Adrenal gland (tissue), 5 donors: ENCODE measurements at regions not wholly inside any gene's neighbourhood (a gene's known extent, or its start where the extent isn't known, plus 50 kb on each side); places are given as distances from the start of the nearest gene placed in this dataset.

Source experiments
- CTCF ChIP-seq, 6 experiments: fragments of 450-650 bp in 4 of 6; fragments of 200-600 bp in 2 of 6; sonication (generic) in 1 of 6; IDR thresholded peaks; 1 replicate in 5 of 6; 2 replicates in 1 of 6; pipeline versions ENCODE4 v1.5.1 to v1.8.0; 2016 to 2021; ENCODE audit warnings: antibody characterized with exemption in 6 of 6, mild to moderate bottlenecking in 2 of 6, moderate library complexity in 1 of 6
- POLR2A ChIP-seq, 2 donors: fragments of 450-650 bp; IDR thresholded peaks; one replicate each; pipeline ENCODE4 v1.6.1; 2017; ENCODE audit warnings: antibody characterized with exemption in 2 of 2, mild to moderate bottlenecking in 2 of 2, moderate library complexity in 1 of 2
- donor health status: DM: no; HTN: no; CAD: no.

DNA sequence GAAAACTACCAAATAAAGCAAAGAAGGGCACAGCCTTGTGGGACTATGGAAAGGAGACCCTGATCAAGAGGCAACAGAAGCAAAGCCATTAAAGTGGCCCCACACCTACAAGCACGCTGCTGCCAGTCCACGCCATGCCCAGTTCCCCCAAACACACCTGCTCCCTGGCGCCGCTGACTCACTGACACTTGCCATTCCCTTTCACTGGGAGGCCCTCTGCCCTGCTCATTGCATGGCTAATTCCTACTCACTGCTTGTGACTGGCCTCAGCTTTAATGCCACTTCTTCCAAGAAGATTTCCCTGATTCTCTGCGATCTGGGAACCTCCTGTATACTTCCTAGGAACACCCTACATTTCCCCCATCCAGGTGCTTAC lies 71.2 kb upstream of the TAF1L start:
- TF ChIP-seq POLR2A (IDR thresholded peaks at IDR 0.05), result no peak
- TF ChIP-seq CTCF (IDR thresholded peaks at IDR 0.05), result no peak
